ENCODE measurements at regions not wholly inside any gene's neighbourhood (a gene's known extent, or its start where the extent isn't known, plus 50 kb on each side); places are given as distances from the start of the nearest gene placed in this dataset.

DNA sequence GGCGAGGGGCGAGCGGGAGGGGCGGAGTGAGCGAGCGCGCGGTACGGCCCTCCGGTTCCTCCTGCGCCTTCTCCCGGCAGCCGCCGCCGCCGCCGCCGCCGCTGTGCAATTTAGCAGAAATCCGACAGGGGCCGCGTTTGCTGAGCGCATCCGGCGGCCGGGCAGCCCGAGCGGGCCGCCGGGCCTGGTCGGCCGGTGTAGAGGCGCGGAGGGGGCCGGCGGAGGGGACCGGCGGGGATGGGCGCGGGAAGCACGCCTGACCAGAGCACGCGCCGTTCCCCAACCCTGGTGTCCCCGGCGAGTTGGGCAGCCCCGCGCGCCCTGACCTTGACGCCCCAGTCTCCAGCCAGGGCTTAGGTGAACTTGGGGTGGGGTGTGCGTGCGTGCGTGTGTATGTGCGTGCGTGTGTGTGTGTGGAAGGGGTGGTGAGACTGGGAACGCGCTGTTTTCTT, 144.5 kb upstream of the ZNF536 start:
- POLR2A ChIA-PET, result no interaction called here
- Histone ChIP-seq H3K27ac (ENCODE audit: extremely low read depth, low read depth, low read length) (peak overlapping the region; percentile 84; the same call in 1 of the 2 replicates), H3K4me1 (ENCODE audit: control insufficient read depth, insufficient read depth, low read length) (peaks cover 46% of the 10 kb centered on the region), H3K4me3 (ENCODE audit: low read depth, low read length) (peak overlapping the region; percentile 64), H3K9me3 (ENCODE audit: control insufficient read depth, insufficient read depth, low read depth, low read length) (no peaks in the 10 kb centered on the region), H3K36me3 (ENCODE audit: control insufficient read depth in 2 of 2, insufficient read depth in 1 of 2, low read length in 2 of 2) (no peaks in the 10 kb centered on the region)
- CTCF ChIA-PET, result no interaction called here
- peak; percentile 95 for TF ChIP-seq BCL11B (tag by site-specific recombination; IDR thresholded peaks at IDR 0.05; ENCODE audit: low read depth)
- TF ChIP-seq ZIC2 (tag by site-specific recombination; IDR thresholded peaks at IDR 0.05), result peak; percentile 48; the same call in 1 of the 2 replicates
- TF ChIP-seq REPIN1 (tag by site-specific recombination; IDR thresholded peaks at IDR 0.05; ENCODE audit: low read depth), result no peak
- no peak for TF ChIP-seq GFI1B (tag by site-specific recombination; IDR thresholded peaks at IDR 0.05)
- TF ChIP-seq ZNF830 (tag by site-specific recombination; IDR thresholded peaks at IDR 0.05; ENCODE audit: low read depth), result no peak
- TF ChIP-seq, protein P1, sequence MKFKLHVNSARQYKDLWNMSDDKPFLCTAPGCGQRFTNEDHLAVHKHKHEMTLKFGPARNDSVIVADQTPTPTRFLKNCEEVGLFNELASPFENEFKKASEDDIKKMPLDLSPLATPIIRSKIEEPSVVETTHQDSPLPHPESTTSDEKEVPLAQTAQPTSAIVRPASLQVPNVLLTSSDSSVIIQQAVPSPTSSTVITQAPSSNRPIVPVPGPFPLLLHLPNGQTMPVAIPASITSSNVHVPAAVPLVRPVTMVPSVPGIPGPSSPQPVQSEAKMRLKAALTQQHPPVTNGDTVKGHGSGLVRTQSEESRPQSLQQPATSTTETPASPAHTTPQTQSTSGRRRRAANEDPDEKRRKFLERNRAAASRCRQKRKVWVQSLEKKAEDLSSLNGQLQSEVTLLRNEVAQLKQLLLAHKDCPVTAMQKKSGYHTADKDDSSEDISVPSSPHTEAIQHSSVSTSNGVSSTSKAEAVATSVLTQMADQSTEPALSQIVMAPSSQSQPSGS (tag by site-specific recombination; IDR thresholded peaks at IDR 0.05; ENCODE audit: low read depth), result no peak
- no peak for TF ChIP-seq EGR2 (tag by site-specific recombination; IDR thresholded peaks at IDR 0.05; ENCODE audit: low read depth)
- TF ChIP-seq, protein P2, sequence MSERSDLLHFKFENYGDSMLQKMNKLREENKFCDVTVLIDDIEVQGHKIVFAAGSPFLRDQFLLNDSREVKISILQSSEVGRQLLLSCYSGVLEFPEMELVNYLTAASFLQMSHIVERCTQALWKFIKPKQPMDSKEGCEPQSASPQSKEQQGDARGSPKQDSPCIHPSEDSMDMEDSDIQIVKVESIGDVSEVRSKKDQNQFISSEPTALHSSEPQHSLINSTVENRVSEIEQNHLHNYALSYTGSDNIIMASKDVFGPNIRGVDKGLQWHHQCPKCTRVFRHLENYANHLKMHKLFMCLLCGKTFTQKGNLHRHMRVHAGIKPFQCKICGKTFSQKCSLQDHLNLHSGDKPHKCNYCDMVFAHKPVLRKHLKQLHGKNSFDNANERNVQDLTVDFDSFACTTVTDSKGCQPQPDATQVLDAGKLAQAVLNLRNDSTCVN (tag by site-specific recombination; optimal IDR thresholded peaks at IDR 0.05), result peak; percentile 97
- TF ChIP-seq ZNF501 (tag by site-specific recombination; IDR thresholded peaks at IDR 0.05), result 0 out of 2 replicates have a peak, but pooled peaks have one; percentile 21
- TF ChIP-seq ZBTB48 (tag by site-specific recombination; IDR thresholded peaks at IDR 0.05), result peak; percentile 71
- 0 out of 2 replicates have a peak, but pooled peaks have one; percentile 15 for TF ChIP-seq ZNF174 (tag by site-specific recombination; IDR thresholded peaks at IDR 0.05)
- TF ChIP-seq, protein P3, sequence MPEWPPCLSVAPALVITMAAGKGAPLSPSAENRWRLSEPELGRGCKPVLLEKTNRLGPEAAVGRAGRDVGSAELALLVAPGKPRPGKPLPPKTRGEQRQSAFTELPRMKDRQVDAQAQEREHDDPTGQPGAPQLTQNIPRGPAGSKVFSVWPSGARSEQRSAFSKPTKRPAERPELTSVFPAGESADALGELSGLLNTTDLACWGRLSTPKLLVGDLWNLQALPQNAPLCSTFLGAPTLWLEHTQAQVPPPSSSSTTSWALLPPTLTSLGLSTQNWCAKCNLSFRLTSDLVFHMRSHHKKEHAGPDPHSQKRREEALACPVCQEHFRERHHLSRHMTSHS (tag by site-specific recombination; IDR thresholded peaks at IDR 0.05), result no peak
- TF ChIP-seq ZBTB1 (tag by site-specific recombination; IDR thresholded peaks at IDR 0.05), result peak; percentile 94
- TF ChIP-seq SETDB1 (IDR thresholded peaks at IDR 0.05; ENCODE audit: insufficient read length, low read length), result no peak
- TF ChIP-seq ZNF114 (tag by site-specific recombination; IDR thresholded peaks at IDR 0.05), result no peak
- TF ChIP-seq ZBTB21 (tag by site-specific recombination; IDR thresholded peaks at IDR 0.05), result no peak; the same call in 1 of the 2 replicates
- no peak for TF ChIP-seq ZNF701 (tag by site-specific recombination; IDR thresholded peaks at IDR 0.05)
- TF ChIP-seq, protein P4, sequence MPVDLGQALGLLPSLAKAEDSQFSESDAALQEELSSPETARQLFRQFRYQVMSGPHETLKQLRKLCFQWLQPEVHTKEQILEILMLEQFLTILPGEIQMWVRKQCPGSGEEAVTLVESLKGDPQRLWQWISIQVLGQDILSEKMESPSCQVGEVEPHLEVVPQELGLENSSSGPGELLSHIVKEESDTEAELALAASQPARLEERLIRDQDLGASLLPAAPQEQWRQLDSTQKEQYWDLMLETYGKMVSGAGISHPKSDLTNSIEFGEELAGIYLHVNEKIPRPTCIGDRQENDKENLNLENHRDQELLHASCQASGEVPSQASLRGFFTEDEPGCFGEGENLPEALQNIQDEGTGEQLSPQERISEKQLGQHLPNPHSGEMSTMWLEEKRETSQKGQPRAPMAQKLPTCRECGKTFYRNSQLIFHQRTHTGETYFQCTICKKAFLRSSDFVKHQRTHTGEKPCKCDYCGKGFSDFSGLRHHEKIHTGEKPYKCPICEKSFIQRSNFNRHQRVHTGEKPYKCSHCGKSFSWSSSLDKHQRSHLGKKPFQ (tag by site-specific recombination; IDR thresholded peaks at IDR 0.05), result no peak
- 0 out of 2 replicates have a peak, but pooled peaks have one; percentile 3 for TF ChIP-seq ZNF146 (tag by site-specific recombination; IDR thresholded peaks at IDR 0.05)
- TF ChIP-seq ZNF433 (tag by site-specific recombination; IDR thresholded peaks at IDR 0.05; ENCODE audit: low read depth), result no peak
- TF ChIP-seq ZNF610 (tag by site-specific recombination; IDR thresholded peaks at IDR 0.05; ENCODE audit: borderline replicate concordance), result no peak
- TF ChIP-seq ZNF211 (tag by site-specific recombination; IDR thresholded peaks at IDR 0.05; ENCODE audit: low read depth), result no peak
- no peak for TF ChIP-seq ZNF791 (tag by site-specific recombination; IDR thresholded peaks at IDR 0.05)
- peak; percentile 59; the same call in 1 of the 2 replicates for TF ChIP-seq YY1 (tag by site-specific recombination; IDR thresholded peaks at IDR 0.05)
- TF ChIP-seq ZNF140 (tag by site-specific recombination; IDR thresholded peaks at IDR 0.05), result no peak
- no peak for TF ChIP-seq RBAK (tag by site-specific recombination; IDR thresholded peaks at IDR 0.05)
- TF ChIP-seq ZBTB7A (tag by site-specific recombination; IDR thresholded peaks at IDR 0.05; ENCODE audit: low read depth), result peak; percentile 61; the same call in 1 of the 2 replicates
- TF ChIP-seq, protein P5, sequence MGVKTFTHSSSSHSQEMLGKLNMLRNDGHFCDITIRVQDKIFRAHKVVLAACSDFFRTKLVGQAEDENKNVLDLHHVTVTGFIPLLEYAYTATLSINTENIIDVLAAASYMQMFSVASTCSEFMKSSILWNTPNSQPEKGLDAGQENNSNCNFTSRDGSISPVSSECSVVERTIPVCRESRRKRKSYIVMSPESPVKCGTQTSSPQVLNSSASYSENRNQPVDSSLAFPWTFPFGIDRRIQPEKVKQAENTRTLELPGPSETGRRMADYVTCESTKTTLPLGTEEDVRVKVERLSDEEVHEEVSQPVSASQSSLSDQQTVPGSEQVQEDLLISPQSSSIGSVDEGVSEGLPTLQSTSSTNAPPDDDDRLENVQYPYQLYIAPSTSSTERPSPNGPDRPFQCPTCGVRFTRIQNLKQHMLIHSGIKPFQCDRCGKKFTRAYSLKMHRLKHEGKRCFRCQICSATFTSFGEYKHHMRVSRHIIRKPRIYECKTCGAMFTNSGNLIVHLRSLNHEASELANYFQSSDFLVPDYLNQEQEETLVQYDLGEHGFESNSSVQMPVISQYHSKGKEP (tag by site-specific recombination; IDR thresholded peaks at IDR 0.05), result peak; percentile 77; the same call in 1 of the 2 replicates
- TF ChIP-seq ZNF16 (tag by site-specific recombination; IDR thresholded peaks at IDR 0.05; ENCODE audit: low read depth), result no peak
- peak; percentile 5; the same call in 1 of the 2 replicates for TF ChIP-seq PRDM1 (tag by site-specific recombination; IDR thresholded peaks at IDR 0.05)
- TF ChIP-seq ZSCAN30 (tag by site-specific recombination; IDR thresholded peaks at IDR 0.05), result peak; percentile 99
